Panc1 (cell line): ENCODE measurements at regions not wholly inside any gene's neighbourhood (a gene's known extent, or its start where the extent isn't known, plus 50 kb on each side); places are given as distances from the start of the nearest gene placed in this dataset.

Experiments
- ATAC-seq: fragments of 200-7000 bp; cut with Tn5 transposase; 2 replicates; pipeline ENCODE4 v1.9.1; 2020; ENCODE audit warnings: mild to moderate bottlenecking, moderate library complexity
- BruUV-seq: library from RNA; stranded (reverse); fragments of 400-500 nt; replicated peaks from 2 replicates; lab custom pipeline; 2021; lab: Mats Ljungman, UMichigan
- CTCF ChIA-PET: fragments of 300-600 bp; sonication (Branson Sonifier 250); formaldehyde crosslinking; loops from one replicate; lab custom pipeline; 2022; ENCODE audit warnings: antibody characterized with exemption; lab: Charles Lee
- POLR2A ChIA-PET: fragments of 300-600 bp; sonication (Branson Sonifier 250); formaldehyde crosslinking; loops from one replicate; lab custom pipeline; 2022; ENCODE audit warnings: antibody characterized with exemption; lab: Charles Lee
- DNase-seq: peaks from one replicate; pipeline ENCODE4 v3.0.0-alpha.2; 2010; ENCODE audit warnings: low read depth, low spot score
- H3K27ac ChIP-seq: 2 replicates; pipeline ENCODE4 v1.5.1; 2011; ENCODE audit warnings: mild to moderate bottlenecking, low read length, inconsistent platforms
- H3K27me3 ChIP-seq: fragments of 200-500 bp; sonication (Bioruptor generic); 2 replicates; pipeline ENCODE4 v1.6.0; 2014; ENCODE audit warnings: low read length, inconsistent platforms; ENCODE audit not compliant: control insufficient read depth, insufficient read depth
- H3K36me3 ChIP-seq: fragments of 200-500 bp; sonication (Bioruptor generic); 2 replicates; pipeline ENCODE4 v1.5.1; 2014; ENCODE audit warnings: inconsistent platforms, mild to moderate bottlenecking, low read length, moderate library complexity; ENCODE audit not compliant: control insufficient read depth, insufficient read depth
- H3K4me1 ChIP-seq: 2 replicates; pipeline ENCODE4 v1.5.1; 2011; ENCODE audit warnings: inconsistent platforms, mild to moderate bottlenecking, low read length, moderate library complexity; ENCODE audit not compliant: control insufficient read depth, insufficient read depth
- H3K4me3 ChIP-seq, 2 experiments: 2 replicates each; pipeline ENCODE4 v1.5.1; 2011 to 2012; ENCODE audit warnings: low read depth in 2 of 2, low read length in 2 of 2, mild to moderate bottlenecking in 2 of 2, inconsistent platforms in 1 of 2, moderate library complexity in 1 of 2
- H3K9me3 ChIP-seq: fragments of 200-500 bp; sonication (Bioruptor generic); 2 replicates; pipeline ENCODE4 v1.5.1; 2014; ENCODE audit warnings: low read depth, mild to moderate bottlenecking, inconsistent platforms, low read length, moderate library complexity; ENCODE audit not compliant: control insufficient read depth, insufficient read depth
- POLR2AphosphoS5 ChIP-seq: IDR thresholded peaks from 2 replicates; pipeline ENCODE4 v1.6.1; 2012; ENCODE audit warnings: mild to moderate bottlenecking, low read depth, low read length, moderate library complexity
- SIN3A ChIP-seq: IDR thresholded peaks from 2 replicates; pipeline ENCODE4 v1.6.1; 2012; ENCODE audit warnings: low read depth, mild to moderate bottlenecking, low read length, moderate library complexity, borderline replicate concordance; ENCODE audit not compliant: insufficient read depth
- TCF7L2 ChIP-seq: IDR thresholded peaks from 2 replicates; pipeline ENCODE4 v1.6.1; 2011; ENCODE audit warnings: mild to moderate bottlenecking, low read depth, low read length, inconsistent platforms
- in situ Hi-C: cut with HindIII; loops from 2 replicates; pipeline ENCODE4 v1.10.0; 2016; ENCODE audit warnings: low sequenced_read_pairs, low pct_unique_long_range_greater_than_20kb
- intact Hi-C: fragments of 100-400 bp; cut with micrococcal nuclease; formaldehyde crosslinking; loops from one replicate; pipeline ENCODE4 v1.10.0; 2022; ENCODE audit not compliant: unreplicated experiment
- TF ChIP-seq, protein P1 (sequence below): fragments of 450-650 bp; IDR thresholded peaks from 2 replicates; pipeline ENCODE4 v1.5.1; 2017; ENCODE audit warnings: mild to moderate bottlenecking
- TF ChIP-seq, protein P2 (sequence below), 2 experiments: IDR thresholded peaks; 2 replicates each; pipeline ENCODE4 v1.6.1; 2011 to 2012; ENCODE audit warnings: low read depth in 2 of 2, control low read depth in 1 of 2, low read length in 1 of 2, mild to moderate bottlenecking in 1 of 2, moderate library complexity in 1 of 2; ENCODE audit not compliant: insufficient read depth in 1 of 2

- Histone ChIP-seq H3K4me1 (no peaks in the 10 kb centered on the region), H3K9me3 (no peaks in the 10 kb centered on the region), H3K27me3 (no peaks in the 10 kb centered on the region), H3K36me3 (no peaks in the 10 kb centered on the region), H3K27ac (no peak overlapping the region), H3K4me3 (no peak overlapping the region)
- DNase-seq (no peak), ATAC-seq (no peak)
- intact Hi-C loops (no loop called here), in situ Hi-C loops (no loop called here)
- BruUV-seq: no TSS peak
- CTCF ChIA-PET: no interaction called here
- TF ChIP-seq, protein P1, sequence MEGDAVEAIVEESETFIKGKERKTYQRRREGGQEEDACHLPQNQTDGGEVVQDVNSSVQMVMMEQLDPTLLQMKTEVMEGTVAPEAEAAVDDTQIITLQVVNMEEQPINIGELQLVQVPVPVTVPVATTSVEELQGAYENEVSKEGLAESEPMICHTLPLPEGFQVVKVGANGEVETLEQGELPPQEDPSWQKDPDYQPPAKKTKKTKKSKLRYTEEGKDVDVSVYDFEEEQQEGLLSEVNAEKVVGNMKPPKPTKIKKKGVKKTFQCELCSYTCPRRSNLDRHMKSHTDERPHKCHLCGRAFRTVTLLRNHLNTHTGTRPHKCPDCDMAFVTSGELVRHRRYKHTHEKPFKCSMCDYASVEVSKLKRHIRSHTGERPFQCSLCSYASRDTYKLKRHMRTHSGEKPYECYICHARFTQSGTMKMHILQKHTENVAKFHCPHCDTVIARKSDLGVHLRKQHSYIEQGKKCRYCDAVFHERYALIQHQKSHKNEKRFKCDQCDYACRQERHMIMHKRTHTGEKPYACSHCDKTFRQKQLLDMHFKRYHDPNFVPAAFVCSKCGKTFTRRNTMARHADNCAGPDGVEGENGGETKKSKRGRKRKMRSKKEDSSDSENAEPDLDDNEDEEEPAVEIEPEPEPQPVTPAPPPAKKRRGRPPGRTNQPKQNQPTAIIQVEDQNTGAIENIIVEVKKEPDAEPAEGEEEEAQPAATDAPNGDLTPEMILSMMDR: no peak
- POLR2A ChIA-PET: no interaction called here
These were observed 388.3 kb upstream of the CHD1 start for GRCh38 chr5:99317136-99317535.

DNA sequence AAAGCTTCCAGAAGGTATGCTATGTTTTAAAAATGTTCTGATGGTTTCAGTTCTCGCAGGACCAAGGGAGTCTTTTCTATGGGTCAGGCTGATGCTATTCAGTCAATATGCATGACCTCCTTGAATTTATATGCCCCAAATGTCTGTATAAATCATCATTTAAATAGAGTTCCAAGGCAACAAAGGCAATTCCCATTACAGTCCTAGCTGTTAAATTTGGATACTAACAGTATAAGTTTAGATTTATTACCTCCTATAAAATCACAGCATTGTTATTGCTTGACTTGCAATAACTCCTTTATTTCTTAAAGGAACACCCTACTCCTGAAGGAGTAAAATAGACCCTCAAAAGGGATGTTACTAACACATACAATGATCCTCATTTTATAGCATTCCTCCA, 387.7 kb upstream of the CHD1 start:
- in situ Hi-C loops (no loop called here), intact Hi-C loops (no loop called here)
- Histone ChIP-seq H3K27me3 (no peaks in the 10 kb centered on the region), H3K27ac (no peak overlapping the region), H3K4me3 (no peak overlapping the region), H3K36me3 (no peaks in the 10 kb centered on the region), H3K9me3 (no peaks in the 10 kb centered on the region), H3K4me1 (no peaks in the 10 kb centered on the region)
- CTCF ChIA-PET: no interaction called here
- BruUV-seq: no TSS peak
- no peak for TF ChIP-seq POLR2AphosphoS5
- TF ChIP-seq, protein P2, sequence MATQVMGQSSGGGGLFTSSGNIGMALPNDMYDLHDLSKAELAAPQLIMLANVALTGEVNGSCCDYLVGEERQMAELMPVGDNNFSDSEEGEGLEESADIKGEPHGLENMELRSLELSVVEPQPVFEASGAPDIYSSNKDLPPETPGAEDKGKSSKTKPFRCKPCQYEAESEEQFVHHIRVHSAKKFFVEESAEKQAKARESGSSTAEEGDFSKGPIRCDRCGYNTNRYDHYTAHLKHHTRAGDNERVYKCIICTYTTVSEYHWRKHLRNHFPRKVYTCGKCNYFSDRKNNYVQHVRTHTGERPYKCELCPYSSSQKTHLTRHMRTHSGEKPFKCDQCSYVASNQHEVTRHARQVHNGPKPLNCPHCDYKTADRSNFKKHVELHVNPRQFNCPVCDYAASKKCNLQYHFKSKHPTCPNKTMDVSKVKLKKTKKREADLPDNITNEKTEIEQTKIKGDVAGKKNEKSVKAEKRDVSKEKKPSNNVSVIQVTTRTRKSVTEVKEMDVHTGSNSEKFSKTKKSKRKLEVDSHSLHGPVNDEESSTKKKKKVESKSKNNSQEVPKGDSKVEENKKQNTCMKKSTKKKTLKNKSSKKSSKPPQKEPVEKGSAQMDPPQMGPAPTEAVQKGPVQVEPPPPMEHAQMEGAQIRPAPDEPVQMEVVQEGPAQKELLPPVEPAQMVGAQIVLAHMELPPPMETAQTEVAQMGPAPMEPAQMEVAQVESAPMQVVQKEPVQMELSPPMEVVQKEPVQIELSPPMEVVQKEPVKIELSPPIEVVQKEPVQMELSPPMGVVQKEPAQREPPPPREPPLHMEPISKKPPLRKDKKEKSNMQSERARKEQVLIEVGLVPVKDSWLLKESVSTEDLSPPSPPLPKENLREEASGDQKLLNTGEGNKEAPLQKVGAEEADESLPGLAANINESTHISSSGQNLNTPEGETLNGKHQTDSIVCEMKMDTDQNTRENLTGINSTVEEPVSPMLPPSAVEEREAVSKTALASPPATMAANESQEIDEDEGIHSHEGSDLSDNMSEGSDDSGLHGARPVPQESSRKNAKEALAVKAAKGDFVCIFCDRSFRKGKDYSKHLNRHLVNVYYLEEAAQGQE (IDR thresholded peaks at IDR 0.05; ENCODE audit: insufficient read depth in 1 of 2, low read depth in 2 of 2, low read length in 1 of 2): no peak
- no peak for TF ChIP-seq TCF7L2
- TF ChIP-seq SIN3A: no peak
- TF ChIP-seq, protein P1: no peak
- DNase-seq: no peak
- ATAC-seq: no peak
- POLR2A ChIA-PET: no interaction called here
